Endothelial cell of umbilical vein (primary cell): ENCODE measurements at regions not wholly inside any gene's neighbourhood (a gene's known extent, or its start where the extent isn't known, plus 50 kb on each side); places are given as distances from the start of the nearest gene placed in this dataset.

ENCODE experiments used
- BruUV-seq: library from RNA; stranded (reverse); fragments of 400-500 nt; replicated peaks from 2 replicates; lab custom pipeline; 2021; lab: Mats Ljungman, UMichigan
- CTCF ChIA-PET: fragments of 300-600, 350-600 bp; sonication (Branson Sonifier 250); formaldehyde crosslinking; loops from one replicate; lab custom pipeline; 2021; ENCODE audit warnings: antibody characterized with exemption, inconsistent platforms; lab: Charles Lee
- POLR2A ChIA-PET: fragments of 300-600, 350-600 bp; sonication (Branson Sonifier 250); formaldehyde crosslinking; loops from one replicate; lab custom pipeline; 2021; ENCODE audit warnings: antibody characterized with exemption, inconsistent platforms; lab: Charles Lee
- DNase-seq: peaks from one replicate; pipeline ENCODE4 v3.0.0-alpha.2; 2011; ENCODE audit warnings: low read depth, low spot score
- FAIRE-seq: peaks from 2 replicates; lab custom pipeline; 2011; peaks lifted over from hg19 to GRCh38; lab: Jason Lieb, UNC
- H2AFZ ChIP-seq: 2 replicates; pipeline ENCODE4 v1.6.0; 2012; ENCODE audit warnings: low read depth, low read length, control low read depth, inconsistent platforms
- H3K27ac ChIP-seq: 2 replicates; pipeline ENCODE4 v1.5.1; 2011; ENCODE audit warnings: low read depth, mild to moderate bottlenecking, control low read depth, low read length, moderate library complexity; ENCODE audit not compliant: insufficient read depth
- H3K27me3 ChIP-seq, 2 experiments: 2 replicates each; pipeline versions ENCODE4 v1.6.0 to v1.6.1; 2011; ENCODE audit warnings: low read length in 2 of 2, mixed read lengths in 1 of 2; ENCODE audit not compliant: control insufficient read depth in 2 of 2, insufficient read depth in 2 of 2
- H3K36me3 ChIP-seq, 2 experiments: 2 replicates in 1 of 2; 3 replicates in 1 of 2; pipeline ENCODE4 v1.5.1; 2011; ENCODE audit warnings: low read length in 2 of 2, mild to moderate bottlenecking in 1 of 2, moderate library complexity in 1 of 2; ENCODE audit not compliant: control insufficient read depth in 2 of 2, insufficient read depth in 2 of 2; ENCODE audit errors: extremely low read depth in 1 of 2
- H3K4me1 ChIP-seq: 3 replicates; pipeline ENCODE4 v1.5.1; 2011; ENCODE audit warnings: mild to moderate bottlenecking, low read length; ENCODE audit not compliant: control insufficient read depth, insufficient read depth; ENCODE audit errors: extremely low read depth
- H3K4me2 ChIP-seq: 2 replicates; pipeline ENCODE4 v1.6.1; 2011; ENCODE audit warnings: low read length, control low read depth, mixed read lengths; ENCODE audit not compliant: insufficient read depth
- H3K4me3 ChIP-seq, 3 experiments: fragments of 200-600 bp in 1 of 3; sonication (generic), shearing (Covaris generic) in 1 of 3; replicated peaks in 1 of 3; 2 replicates each; pipeline ENCODE4 v1.5.1; 2011 to 2016; ENCODE audit warnings: control low read depth in 3 of 3, low read length in 3 of 3, mild to moderate bottlenecking in 2 of 3, inconsistent platforms in 1 of 3, low read depth in 1 of 3, moderate library complexity in 1 of 3; ENCODE audit not compliant: insufficient read depth in 1 of 3
- H3K79me2 ChIP-seq: 2 replicates; pipeline ENCODE4 v1.6.0; 2012; ENCODE audit warnings: low read length, inconsistent platforms; ENCODE audit not compliant: control insufficient read depth, insufficient read depth
- H3K9ac ChIP-seq: replicated peaks from 2 replicates; pipeline ENCODE3; 2011; ENCODE audit warnings: low read length, control low read depth; ENCODE audit not compliant: insufficient read depth; ENCODE audit errors: extremely low read depth
- H3K9me1 ChIP-seq: replicated peaks from 3 replicates; pipeline ENCODE4 v1.6.0; 2011; ENCODE audit warnings: mild to moderate bottlenecking, low read length; ENCODE audit not compliant: control insufficient read depth, insufficient read depth; ENCODE audit errors: extremely low read depth
- H3K9me3 ChIP-seq: replicated peaks from 2 replicates; pipeline ENCODE4 v1.5.1; 2012; ENCODE audit warnings: low read length, inconsistent platforms; ENCODE audit not compliant: control insufficient read depth, insufficient read depth
- H4K20me1 ChIP-seq: replicated peaks from 2 replicates; pipeline ENCODE3; 2011; ENCODE audit warnings: mild to moderate bottlenecking, low read length; ENCODE audit not compliant: control insufficient read depth, insufficient read depth; ENCODE audit errors: extremely low read depth
- FOS ChIP-seq: IDR thresholded peaks from 2 replicates; pipeline ENCODE4 v1.6.1; 2011; ENCODE audit warnings: mild to moderate bottlenecking, low read length, moderate library complexity, borderline replicate concordance; ENCODE audit not compliant: insufficient read depth
- GATA2 ChIP-seq: IDR thresholded peaks from 2 replicates; pipeline ENCODE4 v1.7.0; 2011; ENCODE audit warnings: low read depth, mild to moderate bottlenecking, moderate library complexity, mixed read lengths, low read length; ENCODE audit not compliant: insufficient read length, insufficient read depth
- JUN ChIP-seq: IDR thresholded peaks from 2 replicates; pipeline ENCODE4 v1.6.1; 2011; ENCODE audit warnings: borderline replicate concordance, low read depth; ENCODE audit not compliant: insufficient read length, insufficient read depth
- POLR2A ChIP-seq: IDR thresholded peaks from 2 replicates; pipeline ENCODE4 v1.6.1; 2012; ENCODE audit warnings: low read depth, mild to moderate bottlenecking, control low read depth, low read length
- POLR2AphosphoS5 ChIP-seq: IDR thresholded peaks from 2 replicates; pipeline ENCODE4 v1.6.1; 2012; ENCODE audit warnings: low read depth, mild to moderate bottlenecking, control low read depth, low read length, moderate library complexity; ENCODE audit not compliant: insufficient read depth
- dilution Hi-C: fragments of 300-500 bp; cut with MboI; formaldehyde crosslinking; loops from one replicate; pipeline ENCODE4 v1.15.0; 2019; ENCODE audit warnings: low sequenced_read_pairs; ENCODE audit not compliant: extremely low pct_ligation_motif_present
- intact Hi-C: fragments of 100-400 bp; cut with micrococcal nuclease; formaldehyde crosslinking; loops from one replicate; pipeline ENCODE4 v1.10.0; 2022
- TF ChIP-seq, protein P1 (sequence below): IDR thresholded peaks from 2 replicates; pipeline ENCODE4 v1.6.1; 2011; ENCODE audit not compliant: insufficient read depth, insufficient read length
- TF ChIP-seq, protein P2 (sequence below), 2 donors: IDR thresholded peaks; 1 replicate in 1 of 2; 2 replicates in 1 of 2; pipeline ENCODE4 v1.5.1; 2011; ENCODE audit warnings: low read length in 2 of 2, mild to moderate bottlenecking in 2 of 2, moderate library complexity in 2 of 2, control low read depth in 1 of 2, inconsistent platforms in 1 of 2, low read depth in 1 of 2; ENCODE audit not compliant: insufficient read depth in 1 of 2; ENCODE audit errors: extremely low read depth in 1 of 2

DNA sequence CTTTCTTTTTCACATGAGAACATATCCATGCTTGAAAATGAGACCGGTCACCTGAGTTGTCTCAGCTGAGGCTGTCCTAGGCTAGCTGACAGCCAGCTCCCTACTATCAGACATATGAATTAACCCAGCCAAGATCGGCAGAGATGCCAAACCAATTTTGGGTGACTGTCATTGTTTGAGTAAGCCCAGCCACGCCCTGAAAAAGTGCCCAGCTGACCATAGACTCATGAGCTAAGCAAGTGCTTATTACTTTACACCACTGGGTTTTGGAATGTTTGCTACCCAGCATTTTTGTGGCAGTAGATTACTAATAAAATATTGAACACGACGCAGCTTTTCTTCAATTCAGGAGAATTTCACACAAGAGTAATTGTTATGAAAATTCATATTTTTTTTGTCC lies 265.2 kb upstream of the LYZL1 start:
- Histone ChIP-seq H2AFZ (no peak overlapping the region), H3K9me1 (no peaks in the 10 kb centered on the region), H3K4me1 (no peaks in the 10 kb centered on the region), H3K27ac (no peak overlapping the region), H3K4me3 (no peak overlapping the region), H3K4me2 (no peak overlapping the region), H3K9ac (no peak overlapping the region), H3K9me3 (no peaks in the 10 kb centered on the region), H4K20me1 (no peaks in the 10 kb centered on the region), H3K36me3 (no peaks in the 10 kb centered on the region), H3K79me2 (no peaks in the 10 kb centered on the region), H3K27me3 (peaks cover 0 to 2% of the 10 kb centered on the region in 2 experiments)
- POLR2A ChIA-PET = no interaction called here
- FAIRE-seq (no peak), DNase-seq (no peak)
- dilution Hi-C loops = no loop called here
- intact Hi-C loops = no loop called here
- TF ChIP-seq POLR2AphosphoS5 (no peak), POLR2A (no peak), GATA2 (no peak), FOS (no peak), JUN (no peak)
- TF ChIP-seq, protein P1, sequence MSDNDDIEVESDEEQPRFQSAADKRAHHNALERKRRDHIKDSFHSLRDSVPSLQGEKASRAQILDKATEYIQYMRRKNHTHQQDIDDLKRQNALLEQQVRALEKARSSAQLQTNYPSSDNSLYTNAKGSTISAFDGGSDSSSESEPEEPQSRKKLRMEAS = no peak
- TF ChIP-seq, protein P2, sequence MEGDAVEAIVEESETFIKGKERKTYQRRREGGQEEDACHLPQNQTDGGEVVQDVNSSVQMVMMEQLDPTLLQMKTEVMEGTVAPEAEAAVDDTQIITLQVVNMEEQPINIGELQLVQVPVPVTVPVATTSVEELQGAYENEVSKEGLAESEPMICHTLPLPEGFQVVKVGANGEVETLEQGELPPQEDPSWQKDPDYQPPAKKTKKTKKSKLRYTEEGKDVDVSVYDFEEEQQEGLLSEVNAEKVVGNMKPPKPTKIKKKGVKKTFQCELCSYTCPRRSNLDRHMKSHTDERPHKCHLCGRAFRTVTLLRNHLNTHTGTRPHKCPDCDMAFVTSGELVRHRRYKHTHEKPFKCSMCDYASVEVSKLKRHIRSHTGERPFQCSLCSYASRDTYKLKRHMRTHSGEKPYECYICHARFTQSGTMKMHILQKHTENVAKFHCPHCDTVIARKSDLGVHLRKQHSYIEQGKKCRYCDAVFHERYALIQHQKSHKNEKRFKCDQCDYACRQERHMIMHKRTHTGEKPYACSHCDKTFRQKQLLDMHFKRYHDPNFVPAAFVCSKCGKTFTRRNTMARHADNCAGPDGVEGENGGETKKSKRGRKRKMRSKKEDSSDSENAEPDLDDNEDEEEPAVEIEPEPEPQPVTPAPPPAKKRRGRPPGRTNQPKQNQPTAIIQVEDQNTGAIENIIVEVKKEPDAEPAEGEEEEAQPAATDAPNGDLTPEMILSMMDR (IDR thresholded peaks at IDR 0.05; ENCODE audit: extremely low read depth in 1 of 2, insufficient read depth in 1 of 2, low read depth in 1 of 2, low read length in 2 of 2) = no peak
- no TSS peak for BruUV-seq
- CTCF ChIA-PET = no interaction called here
